ENCODE measurements at regions not wholly inside any gene's neighbourhood (a gene's known extent, or its start where the extent isn't known, plus 50 kb on each side); places are given as distances from the start of the nearest gene placed in this dataset.

GRCh38 chr10:105992928-105993327 is 1171.6 kb downstream of the SORCS1 start:
- TF ChIP-seq TAF1 (IDR thresholded peaks at IDR 0.05; ENCODE audit: borderline replicate concordance, low read depth, low read length) (no peak), POLR2A (IDR thresholded peaks at IDR 0.05; ENCODE audit: low read depth, low read length) (no peak)

All from GM12892 (cell line).